Right lobe of liver (tissue), 4 donors: ENCODE measurements at regions not wholly inside any gene's neighbourhood (a gene's known extent, or its start where the extent isn't known, plus 50 kb on each side); places are given as distances from the start of the nearest gene placed in this dataset.

Experiments
- CTCF ChIP-seq, 4 donors: fragments of 200-600 bp in 3 of 4; fragments of 450-650 bp in 1 of 4; IDR thresholded peaks; one replicate each; pipeline versions ENCODE4 v1.5.1 to v1.8.0; 2016 to 2022; ENCODE audit warnings: antibody characterized with exemption in 4 of 4, mild to moderate bottlenecking in 2 of 4
- POLR2A ChIP-seq: fragments of 450-650 bp; IDR thresholded peaks from one replicate; pipeline ENCODE4 v1.6.1; 2017; ENCODE audit warnings: antibody characterized with exemption, mild to moderate bottlenecking
- donor health status: DM: no; HTN: no; CAD: no.
- donor health status: DM: no; HTN: no; CAD: no.
- donor health status: DM: no; HTN: yes; CAD: no.

GRCh38 chr13:66195238-66195637 lies 1034.9 kb downstream of the PCDH9 start:
- no peak for TF ChIP-seq CTCF (IDR thresholded peaks at IDR 0.05)
- no peak for TF ChIP-seq POLR2A
